ENCODE measurements at regions not wholly inside any gene's neighbourhood (a gene's known extent, or its start where the extent isn't known, plus 50 kb on each side); places are given as distances from the start of the nearest gene placed in this dataset.

DNA sequence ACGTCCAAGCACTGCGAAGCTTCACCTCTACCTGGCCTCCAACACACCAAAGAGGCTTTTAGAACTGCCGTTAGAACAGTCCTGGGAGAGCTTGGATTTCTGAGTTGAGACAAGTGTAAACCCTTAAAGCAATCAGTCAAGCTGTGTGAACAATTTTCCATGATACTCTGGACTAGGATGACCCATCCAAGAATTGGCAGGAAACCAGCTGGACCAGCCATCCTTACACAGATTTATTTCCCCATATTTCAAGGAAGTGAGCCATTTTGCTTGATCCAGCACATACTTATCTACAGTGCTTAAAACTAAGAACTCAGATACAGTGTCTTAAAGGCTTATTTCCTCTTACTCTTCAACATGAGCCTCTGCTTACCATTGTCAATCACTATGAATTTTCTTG lies 340.7 kb upstream of the HS3ST1 start:
- TF ChIP-seq, protein P1, sequence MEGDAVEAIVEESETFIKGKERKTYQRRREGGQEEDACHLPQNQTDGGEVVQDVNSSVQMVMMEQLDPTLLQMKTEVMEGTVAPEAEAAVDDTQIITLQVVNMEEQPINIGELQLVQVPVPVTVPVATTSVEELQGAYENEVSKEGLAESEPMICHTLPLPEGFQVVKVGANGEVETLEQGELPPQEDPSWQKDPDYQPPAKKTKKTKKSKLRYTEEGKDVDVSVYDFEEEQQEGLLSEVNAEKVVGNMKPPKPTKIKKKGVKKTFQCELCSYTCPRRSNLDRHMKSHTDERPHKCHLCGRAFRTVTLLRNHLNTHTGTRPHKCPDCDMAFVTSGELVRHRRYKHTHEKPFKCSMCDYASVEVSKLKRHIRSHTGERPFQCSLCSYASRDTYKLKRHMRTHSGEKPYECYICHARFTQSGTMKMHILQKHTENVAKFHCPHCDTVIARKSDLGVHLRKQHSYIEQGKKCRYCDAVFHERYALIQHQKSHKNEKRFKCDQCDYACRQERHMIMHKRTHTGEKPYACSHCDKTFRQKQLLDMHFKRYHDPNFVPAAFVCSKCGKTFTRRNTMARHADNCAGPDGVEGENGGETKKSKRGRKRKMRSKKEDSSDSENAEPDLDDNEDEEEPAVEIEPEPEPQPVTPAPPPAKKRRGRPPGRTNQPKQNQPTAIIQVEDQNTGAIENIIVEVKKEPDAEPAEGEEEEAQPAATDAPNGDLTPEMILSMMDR (IDR thresholded peaks at IDR 0.05; ENCODE audit: low read depth, low read length, missing control alignments) = no peak
- no peak overlapping the region for H3K4me3 ChIP-seq (replicated peaks; ENCODE audit: low read depth, low read length)
- no peak for DNase-seq (ENCODE audit: extremely low read depth, low read depth)

DNA sequence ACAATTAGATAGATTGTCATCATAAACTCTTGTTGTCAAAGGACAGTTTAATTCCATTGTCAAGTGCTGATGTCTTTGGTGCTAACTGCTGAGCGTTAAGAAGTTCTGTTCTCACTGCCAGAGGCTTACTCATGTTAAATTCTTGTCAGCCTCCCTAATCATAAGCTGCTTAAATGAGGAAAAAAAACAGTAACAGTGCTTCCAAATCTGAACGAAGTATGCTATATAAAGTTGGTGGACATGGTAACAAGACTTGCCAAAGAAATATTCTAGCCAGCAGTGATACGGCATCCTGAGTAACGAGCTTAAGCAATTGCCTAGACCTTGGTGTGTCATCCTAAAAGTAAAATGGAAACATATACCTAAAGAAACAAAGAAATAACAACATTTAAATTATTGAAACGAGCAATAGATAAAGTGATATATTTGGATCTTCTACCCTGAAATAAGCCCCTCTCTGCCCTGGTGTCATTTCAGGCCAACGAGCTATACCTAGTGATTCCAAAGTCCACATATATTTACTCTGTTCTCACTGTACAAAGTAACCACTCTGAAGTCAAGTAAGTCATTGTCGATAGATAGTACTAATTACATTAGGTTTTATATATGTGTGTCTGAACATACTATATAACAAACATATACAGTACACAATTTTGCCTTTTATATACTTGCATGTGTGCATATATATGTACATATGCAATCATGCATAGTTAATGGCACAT lies 339.7 kb upstream of the HS3ST1 start:
- TF ChIP-seq, protein P1 (IDR thresholded peaks at IDR 0.05; ENCODE audit: low read depth, low read length, missing control alignments) = no peak
- H3K4me3 ChIP-seq (replicated peaks; ENCODE audit: low read depth, low read length) = no peak overlapping the region
- DNase-seq (ENCODE audit: extremely low read depth, low read depth) = no peak

DNA sequence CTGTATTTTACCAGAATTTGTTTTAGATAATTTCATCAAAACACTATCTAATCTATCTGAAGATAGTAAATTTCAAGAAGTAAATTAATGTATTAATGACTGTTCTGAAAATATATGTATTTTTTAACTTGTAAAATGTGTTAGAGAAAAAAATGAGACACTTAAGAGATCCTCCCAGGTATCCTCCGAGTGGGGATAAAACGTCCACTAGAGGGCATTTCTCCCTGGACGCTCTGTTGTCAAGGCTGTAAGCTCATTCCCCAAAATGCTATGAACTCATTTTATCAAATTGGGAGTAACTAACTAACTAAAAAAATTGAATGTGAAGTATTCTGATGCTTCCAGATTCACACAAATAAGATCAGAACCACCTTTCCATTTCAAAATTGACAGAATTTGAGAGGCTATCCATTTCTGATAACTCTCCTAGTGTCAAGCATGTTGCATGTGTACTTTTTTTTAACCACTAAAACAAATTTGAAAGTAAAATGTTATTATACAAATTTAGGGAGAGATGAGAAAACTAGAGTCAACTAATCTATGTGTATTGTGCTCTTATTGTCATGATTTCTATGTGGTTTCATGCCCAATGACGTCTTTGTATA lies 337.3 kb upstream of the HS3ST1 start:
- peak; percentile 9 for DNase-seq (ENCODE audit: extremely low read depth, low read depth)
- H3K4me3 ChIP-seq (replicated peaks; ENCODE audit: low read depth, low read length) = no peak overlapping the region

GRCh38 chr4:11748164-11748872 lies 319.6 kb upstream of the HS3ST1 start:
- TF ChIP-seq, protein P1 (IDR thresholded peaks at IDR 0.05; ENCODE audit: low read depth, low read length, missing control alignments) = no peak
- peak; percentile 16 for DNase-seq (ENCODE audit: extremely low read depth, low read depth)
- H3K4me3 ChIP-seq (replicated peaks; ENCODE audit: low read depth, low read length) = no peak overlapping the region

More for the DNA sequence above, 337.3 kb upstream of the HS3ST1 start:
- TF ChIP-seq, protein P1 (IDR thresholded peaks at IDR 0.05; ENCODE audit: low read depth, low read length, missing control alignments) = peak; percentile 70

DNA sequence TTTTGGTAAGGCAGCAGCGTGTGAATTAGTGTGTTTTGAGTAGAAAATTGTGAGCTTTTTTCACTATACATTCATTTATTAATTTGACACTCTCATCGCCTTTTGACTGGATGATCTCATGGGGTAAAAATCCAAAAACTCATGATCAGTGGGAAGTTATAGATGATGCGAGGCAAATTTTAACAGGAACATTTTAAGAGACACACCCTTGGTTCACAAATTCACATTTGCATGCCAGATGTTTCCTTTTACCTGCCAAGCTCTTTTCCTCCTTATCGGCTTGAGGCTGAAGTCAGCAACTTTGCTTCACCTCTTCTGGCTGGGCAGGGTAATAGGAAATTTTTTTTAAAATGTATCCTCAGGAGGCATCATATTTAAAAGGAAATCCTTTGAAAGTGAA lies 318.0 kb upstream of the HS3ST1 start:
- peak; percentile 11 for DNase-seq (ENCODE audit: extremely low read depth, low read depth)
- H3K4me3 ChIP-seq (replicated peaks; ENCODE audit: low read depth, low read length) = no peak overlapping the region
- TF ChIP-seq, protein P1 (IDR thresholded peaks at IDR 0.05; ENCODE audit: low read depth, low read length, missing control alignments) = no peak

GRCh38 chr4:11743976-11744375 lies 315.3 kb upstream of the HS3ST1 start:
- no peak for DNase-seq (ENCODE audit: extremely low read depth, low read depth)
- no peak overlapping the region for H3K4me3 ChIP-seq (replicated peaks; ENCODE audit: low read depth, low read length)
- TF ChIP-seq, protein P1 (IDR thresholded peaks at IDR 0.05; ENCODE audit: low read depth, low read length, missing control alignments) = no peak

Measured in HFF-Myc (cell line).